ENCODE measurements at regions not wholly inside any gene's neighbourhood (a gene's known extent, or its start where the extent isn't known, plus 50 kb on each side); places are given as distances from the start of the nearest gene placed in this dataset.

GRCh38 chr4:156659983-156660382 is 311.6 kb downstream of the PDGFC start:
- Histone ChIP-seq H3K4me3 (no peak overlapping the region), H3K9me3 (no peaks in the 10 kb centered on the region), H3K27me3 (no peaks in the 10 kb centered on the region), H3K36me3 (no peaks in the 10 kb centered on the region), H3K27ac (no peak overlapping the region), H3K4me1 (no peaks in the 10 kb centered on the region)
- no peak for TF ChIP-seq CTCF (IDR thresholded peaks at IDR 0.05)
- FAIRE-seq (no peak), DNase-seq (no peak), ATAC-seq (no peak)
- intact Hi-C loops (cut with DNase I) = no loop called here
- 52 to 67% methylated on average over 3 of the region's 3 CpGs for WGBS, 2 donors

DNA sequence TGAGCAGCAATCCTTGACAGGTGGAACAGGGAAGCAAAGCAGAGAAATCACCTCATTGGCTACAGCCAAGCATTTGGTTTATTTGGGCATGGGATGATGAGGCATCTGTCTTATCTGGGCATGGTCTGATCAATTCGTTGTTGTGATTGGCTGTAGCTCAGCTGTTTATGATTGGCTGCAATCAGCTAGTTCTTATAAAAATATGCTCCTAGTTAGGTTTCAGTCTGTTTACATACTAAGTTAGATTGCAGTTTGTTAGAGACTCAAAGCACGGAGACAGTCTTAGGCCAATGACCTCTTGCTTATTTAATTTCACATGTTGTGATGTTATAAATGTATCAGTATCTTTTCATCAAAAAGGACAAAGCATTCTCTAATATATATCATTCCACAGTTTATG is 312.0 kb downstream of the PDGFC start:
- intact Hi-C loops (cut with DNase I) = no loop called here
- DNase-seq = no peak
- Histone ChIP-seq H3K27me3 (no peaks in the 10 kb centered on the region), H3K36me3 (no peaks in the 10 kb centered on the region), H3K9me3 (no peaks in the 10 kb centered on the region), H3K4me1 (no peaks in the 10 kb centered on the region), H3K27ac (no peak overlapping the region), H3K4me3 (no peak overlapping the region)
- FAIRE-seq = no peak
- no peak for ATAC-seq
- WGBS, 2 donors = 49 to 60% methylated on average over 2 of the region's 2 CpGs
- no peak for TF ChIP-seq CTCF (IDR thresholded peaks at IDR 0.05)

GRCh38 chr4:156656896-156657295 is 314.7 kb downstream of the PDGFC start:
- no peak for FAIRE-seq

DNA sequence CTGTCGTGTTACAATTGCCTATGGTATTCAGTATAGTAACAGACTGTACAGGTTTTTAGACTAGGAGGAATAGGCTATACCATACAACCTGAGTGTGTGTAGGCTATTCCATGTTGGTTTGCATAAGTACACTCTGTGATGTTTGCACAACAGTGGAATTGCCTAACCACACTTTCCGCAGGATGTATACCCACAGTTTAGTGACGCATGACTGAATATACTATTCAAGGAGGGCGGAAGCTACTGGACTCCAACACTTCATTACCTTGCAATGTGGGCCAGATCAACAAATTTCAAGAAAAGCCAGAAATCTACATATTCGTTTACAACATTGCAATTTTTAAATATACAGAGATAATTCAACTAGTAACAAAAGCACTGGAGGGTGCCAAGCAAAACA is 317.2 kb downstream of the PDGFC start:
- no peak for DNase-seq
- Histone ChIP-seq H3K36me3 (no peaks in the 10 kb centered on the region), H3K27ac (no peak overlapping the region), H3K4me3 (no peak overlapping the region), H3K9me3 (no peaks in the 10 kb centered on the region), H3K27me3 (no peaks in the 10 kb centered on the region), H3K4me1 (no peaks in the 10 kb centered on the region)
- no peak for ATAC-seq
- TF ChIP-seq CTCF (IDR thresholded peaks at IDR 0.05) = no peak
- WGBS, 2 donors = 82 to 85% methylated on average over 5 of the region's 5 CpGs
- intact Hi-C loops (cut with DNase I) = no loop called here
- FAIRE-seq = no peak

More at GRCh38 chr4:156656896-156657295, 314.7 kb downstream of the PDGFC start:
- Histone ChIP-seq H3K27ac (no peak overlapping the region), H3K36me3 (no peaks in the 10 kb centered on the region), H3K4me1 (no peaks in the 10 kb centered on the region), H3K4me3 (no peak overlapping the region), H3K27me3 (no peaks in the 10 kb centered on the region), H3K9me3 (no peaks in the 10 kb centered on the region)
- no peak for TF ChIP-seq CTCF (IDR thresholded peaks at IDR 0.05)
- ATAC-seq (no peak), DNase-seq (no peak)
- intact Hi-C loops (cut with DNase I) = no loop called here
- WGBS, 2 donors = 61 to 75% methylated on average over 2 of the region's 2 CpGs

DNA sequence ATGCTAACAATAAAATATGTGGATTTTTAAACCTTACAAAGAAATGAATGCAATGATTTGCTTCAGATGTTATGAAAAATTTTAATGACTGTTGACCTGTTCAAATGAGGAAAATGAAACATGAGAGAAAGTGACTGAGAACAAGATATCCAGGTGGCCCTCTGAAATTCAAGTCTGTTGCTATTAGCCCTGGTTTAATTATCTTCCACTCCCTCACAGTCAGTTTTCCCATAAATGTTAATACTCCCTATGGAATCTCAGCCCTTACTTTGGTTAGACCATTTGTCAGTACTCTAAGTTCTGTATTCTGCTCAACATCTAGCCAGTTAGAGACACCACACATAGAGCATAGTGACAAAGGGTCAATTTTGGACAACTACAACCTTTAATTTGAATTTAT is 327.8 kb downstream of the PDGFC start:
- Histone ChIP-seq H3K9me3 (no peaks in the 10 kb centered on the region), H3K4me3 (no peak overlapping the region), H3K27ac (no peak overlapping the region), H3K4me1 (no peaks in the 10 kb centered on the region), H3K36me3 (no peaks in the 10 kb centered on the region), H3K27me3 (no peaks in the 10 kb centered on the region)
- FAIRE-seq = no peak
- no peak for TF ChIP-seq CTCF (IDR thresholded peaks at IDR 0.05)
- intact Hi-C loops (cut with DNase I) = no loop called here
- no peak for DNase-seq
- ATAC-seq = no peak
